CD4-positive, alpha-beta T cell treated with Interleukin-17A for 4 hours (primary cell): ENCODE measurements at regions not wholly inside any gene's neighbourhood (a gene's known extent, or its start where the extent isn't known, plus 50 kb on each side); places are given as distances from the start of the nearest gene placed in this dataset.
"Not testable (repeated sequence)": the region's sequence is repeated elsewhere in the genome, so short reads cannot be mapped to it uniquely, and the experiment has no call there.

Experiments used
- DNase-seq: peaks from one replicate; pipeline ENCODE4 v3.0.0-alpha.2; 2020; ENCODE audit warnings: mixed read lengths

GRCh38 chr10:84863675-84864074 lies 535.3 kb downstream of the CCSER2 start:
- no peak for DNase-seq

GRCh38 chr10:84876116-84876999 lies 548.0 kb downstream of the CCSER2 start:
- DNase-seq, result no peak

GRCh38 chr10:84879991-84880390 lies 551.6 kb downstream of the CCSER2 start:
- DNase-seq, result no peak

- not testable (repeated sequence) for DNase-seq
Measured at GRCh38 chr10:84881696-84882095, 553.3 kb downstream of the CCSER2 start.

- DNase-seq, result no peak
Measured at GRCh38 chr10:84890706-84891105, 562.3 kb downstream of the CCSER2 start.

- no peak for DNase-seq
Measured at GRCh38 chr10:84891631-84892030, 563.2 kb downstream of the CCSER2 start.

- no peak for DNase-seq
Measured at GRCh38 chr10:84895541-84895940, 567.2 kb downstream of the CCSER2 start.

DNA sequence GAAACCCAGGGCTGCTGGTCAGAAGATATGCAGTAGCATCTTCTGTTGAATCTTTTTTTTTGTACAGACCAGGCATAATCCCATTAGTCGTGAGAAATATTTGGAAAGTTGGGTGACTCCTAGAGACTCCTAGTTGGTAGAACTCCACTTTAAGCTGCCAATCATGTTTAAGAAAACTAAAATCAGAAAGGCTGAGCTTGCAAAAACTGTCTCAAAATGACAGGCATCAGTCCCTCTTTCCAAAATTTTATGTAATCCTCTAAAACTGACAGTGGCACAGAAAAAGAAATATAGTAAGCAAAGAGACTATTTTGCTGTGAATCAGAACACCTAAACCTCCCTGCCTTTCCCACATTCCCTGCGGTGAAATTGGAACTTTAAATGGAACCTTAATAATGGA lies 568.5 kb downstream of the CCSER2 start:
- no peak for DNase-seq

DNA sequence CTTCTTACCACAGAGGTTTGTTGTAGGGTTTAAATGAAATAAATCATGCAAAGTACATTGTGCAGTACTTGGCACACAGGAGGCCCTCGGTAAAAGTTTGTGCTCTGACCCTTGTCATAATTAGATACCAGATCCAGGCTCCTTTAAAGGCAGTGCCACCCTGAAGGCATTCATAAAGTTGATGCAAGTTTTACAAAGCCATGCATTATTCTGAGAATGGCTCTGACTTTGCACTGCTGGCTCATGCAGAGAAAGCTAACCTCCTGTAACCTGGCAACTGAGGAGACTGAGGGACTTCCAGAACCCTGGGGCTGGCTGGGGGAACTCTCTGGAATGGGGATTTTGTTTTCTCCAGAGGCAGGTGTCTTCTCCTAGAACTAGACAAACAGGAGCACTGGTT lies 570.9 kb downstream of the CCSER2 start:
- no peak for DNase-seq

DNA sequence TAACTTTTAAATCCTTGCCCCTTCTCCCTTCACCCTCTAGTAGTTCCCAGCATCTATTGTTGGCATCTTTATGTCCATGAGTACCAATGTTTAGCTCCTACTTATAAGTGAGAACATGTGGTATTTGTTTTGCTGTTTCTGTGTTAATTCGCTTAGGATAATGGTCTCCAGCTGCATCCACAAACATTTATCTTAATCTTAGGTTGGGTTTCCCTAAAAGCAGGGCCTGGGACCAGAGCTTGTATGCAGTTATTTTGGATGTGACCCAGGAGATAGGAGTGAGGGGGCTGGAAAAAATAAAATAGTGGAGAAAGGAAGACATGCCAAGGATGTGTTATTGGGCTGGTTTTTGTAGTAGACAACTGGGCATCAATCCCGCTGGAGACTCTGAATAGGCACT lies 571.8 kb downstream of the CCSER2 start:
- DNase-seq, result no peak

- no peak for DNase-seq
Measured at GRCh38 chr10:84901885-84902284, 573.5 kb downstream of the CCSER2 start.

- no peak for DNase-seq
Measured at GRCh38 chr10:84902553-84902952, 574.2 kb downstream of the CCSER2 start.

GRCh38 chr10:84903320-84903719 lies 574.9 kb downstream of the CCSER2 start:
- DNase-seq, result no peak

DNA sequence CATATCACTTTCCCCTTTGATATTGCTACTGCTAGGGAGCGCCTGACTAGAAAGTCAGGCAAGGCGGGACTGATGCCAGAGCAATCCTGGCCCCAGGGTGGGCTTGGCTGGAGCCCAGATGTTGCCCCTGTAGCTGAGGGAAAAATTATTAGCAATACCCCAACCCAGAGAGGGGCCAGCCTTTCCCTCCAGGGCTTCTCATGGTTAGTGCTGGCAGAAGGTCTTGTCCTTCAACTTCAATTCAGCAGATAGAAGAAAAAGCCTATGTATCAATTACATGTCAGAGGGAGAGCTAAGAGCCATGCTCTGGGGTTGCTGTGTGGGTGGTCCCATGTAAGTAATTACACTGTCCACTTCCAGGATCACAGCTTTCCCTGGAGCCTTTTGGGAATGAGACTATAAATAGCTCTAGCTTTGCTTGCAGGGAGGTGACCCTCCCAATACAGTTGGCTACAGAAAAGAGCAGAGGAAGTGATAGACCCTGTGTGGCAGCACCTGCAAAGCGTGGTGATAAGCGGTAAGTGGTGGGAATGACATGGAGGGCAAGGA lies 579.1 kb downstream of the CCSER2 start:
- no peak for DNase-seq

DNA sequence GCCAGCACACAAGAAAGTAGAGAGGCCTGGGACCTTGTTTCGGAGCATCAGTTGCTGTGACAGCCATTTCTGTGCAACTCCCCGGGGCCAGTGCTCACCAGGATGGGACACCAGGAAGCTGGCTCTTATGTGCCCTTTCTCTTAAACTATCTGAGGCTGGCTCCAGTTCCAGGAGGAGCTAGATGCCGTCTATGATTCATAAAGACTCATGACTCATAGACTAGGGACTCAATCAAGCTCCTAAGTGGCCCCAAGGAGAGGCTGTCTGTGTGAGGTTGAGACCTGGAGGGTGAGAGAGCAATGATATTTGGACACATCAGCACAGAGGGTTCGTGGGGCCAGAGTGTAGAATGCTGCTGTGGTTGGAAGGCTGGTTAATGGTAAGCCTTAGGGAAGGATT lies 580.1 kb downstream of the CCSER2 start:
- no peak for DNase-seq

GRCh38 chr10:84921701-84922100 lies 593.3 kb downstream of the CCSER2 start:
- no peak for DNase-seq

DNA sequence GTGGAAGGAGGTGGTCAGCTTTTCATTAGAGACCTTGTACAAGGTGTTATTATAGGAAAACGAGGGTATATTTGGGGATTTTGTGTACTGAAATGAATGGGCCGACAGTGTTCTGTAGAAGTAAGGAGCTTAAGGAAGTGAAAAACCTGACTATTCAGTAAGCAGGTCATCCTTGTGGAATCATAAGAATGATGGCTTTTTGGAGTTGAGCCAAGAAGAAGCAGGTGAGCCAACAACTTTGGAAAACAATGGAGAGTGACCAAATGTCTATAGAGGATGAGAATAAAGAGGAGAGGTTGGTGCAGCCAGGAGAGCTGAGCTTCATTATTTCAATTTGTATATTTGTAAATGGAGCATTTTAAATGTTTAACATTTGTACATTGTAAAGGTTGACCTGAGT lies 595.7 kb downstream of the CCSER2 start:
- DNase-seq, result no peak

DNA sequence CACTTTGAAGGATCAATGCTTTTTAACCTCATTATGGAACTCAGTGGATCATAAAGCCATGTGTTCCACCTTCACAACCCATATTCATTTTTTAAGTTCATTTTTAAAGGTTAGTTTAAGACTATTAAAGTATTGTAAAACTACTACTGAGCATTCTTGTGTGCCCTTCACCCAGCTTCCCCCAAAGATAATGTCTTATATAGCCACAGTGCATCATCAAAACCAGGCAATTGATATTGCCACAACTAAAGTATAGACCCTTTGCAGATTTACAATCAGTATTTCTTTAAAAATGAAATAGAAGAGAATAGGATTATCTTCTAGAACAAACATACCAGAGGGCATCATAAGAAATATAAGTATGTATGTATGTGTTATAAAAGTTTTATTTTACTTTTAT lies 597.1 kb downstream of the CCSER2 start:
- DNase-seq, result no peak

DNA sequence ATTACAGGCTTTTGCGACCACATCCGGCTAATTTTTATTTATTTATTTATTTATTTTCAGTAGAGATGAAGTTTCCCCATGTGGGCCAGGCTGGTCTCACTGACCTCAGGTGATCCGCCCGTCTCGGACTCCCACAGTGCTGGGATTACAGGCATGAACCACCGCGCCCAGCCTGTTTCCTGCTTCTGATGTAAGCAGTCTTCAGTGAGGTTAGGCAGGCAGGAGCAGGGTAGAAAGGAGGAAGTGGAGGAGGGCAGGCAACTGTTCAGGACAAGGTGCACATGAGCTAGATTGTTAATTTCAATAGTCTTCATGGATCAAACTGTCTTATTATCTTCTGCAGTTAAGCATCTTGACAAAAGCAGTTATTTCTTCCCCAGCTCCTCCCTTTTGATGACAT lies 605.0 kb downstream of the CCSER2 start:
- DNase-seq, result no peak

- DNase-seq, result no peak
Measured at GRCh38 chr10:84935772-84936171, 607.4 kb downstream of the CCSER2 start.

GRCh38 chr10:84938117-84938905 lies 609.9 kb downstream of the CCSER2 start:
- DNase-seq, result no peak

- no peak for DNase-seq
Measured at GRCh38 chr10:84943541-84943940, 615.2 kb downstream of the CCSER2 start.

DNA sequence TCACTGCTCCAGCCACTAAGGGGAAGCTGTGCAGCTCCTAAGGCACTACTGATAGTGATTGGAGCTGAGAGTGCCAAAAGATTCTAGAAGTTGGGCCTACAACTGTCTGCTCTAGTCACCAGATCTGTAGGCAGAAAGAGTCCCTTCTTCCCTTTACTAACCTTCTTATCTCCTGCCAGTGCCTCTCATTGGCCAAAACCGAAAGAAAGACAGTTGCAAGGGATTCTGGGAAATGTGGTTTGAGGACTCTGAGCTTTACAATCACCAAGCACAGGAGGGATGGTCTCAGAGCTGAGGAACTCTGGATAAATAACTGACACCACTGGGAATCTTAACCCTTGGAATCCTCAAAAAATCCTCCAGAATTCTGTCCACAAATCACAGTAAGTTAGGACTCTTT lies 615.8 kb downstream of the CCSER2 start:
- no peak for DNase-seq

- no peak for DNase-seq
Measured at GRCh38 chr10:84945791-84946190, 617.4 kb downstream of the CCSER2 start.
